OCI-LY1 (cell line): ENCODE measurements at regions not wholly inside any gene's neighbourhood (a gene's known extent, or its start where the extent isn't known, plus 50 kb on each side); places are given as distances from the start of the nearest gene placed in this dataset.

Source experiments
- EZH2 ChIP-seq: fragments of 200-600 bp; sonication (generic), shearing (Covaris generic); IDR thresholded peaks from 2 replicates; pipeline ENCODE4 v1.8.0; 2017; ENCODE audit warnings: borderline replicate concordance, mixed run types, mild to moderate bottlenecking, antibody characterized with exemption, low read length, moderate library complexity, mixed read lengths
- TF ChIP-seq, protein P1 (sequence below): fragments of 200-600 bp; sonication (generic), shearing (Covaris generic); IDR thresholded peaks from 2 replicates; pipeline ENCODE4 v1.5.1; 2017; ENCODE audit warnings: mild to moderate bottlenecking, antibody characterized with exemption, low read length, moderate library complexity, mixed read lengths

DNA sequence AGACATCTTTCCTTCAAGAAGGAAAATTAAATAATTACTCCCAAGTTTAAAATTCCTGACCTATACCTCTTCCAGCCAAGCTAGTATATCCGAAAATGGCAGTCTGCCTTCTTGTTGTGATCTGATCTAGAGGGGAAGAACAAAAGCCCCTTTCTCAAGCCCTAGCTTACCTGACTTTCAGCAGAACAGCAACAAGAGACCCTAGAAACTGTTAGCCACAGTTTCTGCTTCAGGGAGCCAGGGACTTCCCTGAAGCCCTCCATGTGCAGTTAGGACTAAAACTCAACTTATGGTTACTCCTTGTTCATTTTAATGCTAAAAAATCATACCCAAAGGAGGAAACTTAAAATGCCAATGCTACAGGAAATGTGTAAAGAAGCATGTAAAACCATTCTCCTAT, 366.7 kb upstream of the CTNND2 start:
- TF ChIP-seq, protein P1, sequence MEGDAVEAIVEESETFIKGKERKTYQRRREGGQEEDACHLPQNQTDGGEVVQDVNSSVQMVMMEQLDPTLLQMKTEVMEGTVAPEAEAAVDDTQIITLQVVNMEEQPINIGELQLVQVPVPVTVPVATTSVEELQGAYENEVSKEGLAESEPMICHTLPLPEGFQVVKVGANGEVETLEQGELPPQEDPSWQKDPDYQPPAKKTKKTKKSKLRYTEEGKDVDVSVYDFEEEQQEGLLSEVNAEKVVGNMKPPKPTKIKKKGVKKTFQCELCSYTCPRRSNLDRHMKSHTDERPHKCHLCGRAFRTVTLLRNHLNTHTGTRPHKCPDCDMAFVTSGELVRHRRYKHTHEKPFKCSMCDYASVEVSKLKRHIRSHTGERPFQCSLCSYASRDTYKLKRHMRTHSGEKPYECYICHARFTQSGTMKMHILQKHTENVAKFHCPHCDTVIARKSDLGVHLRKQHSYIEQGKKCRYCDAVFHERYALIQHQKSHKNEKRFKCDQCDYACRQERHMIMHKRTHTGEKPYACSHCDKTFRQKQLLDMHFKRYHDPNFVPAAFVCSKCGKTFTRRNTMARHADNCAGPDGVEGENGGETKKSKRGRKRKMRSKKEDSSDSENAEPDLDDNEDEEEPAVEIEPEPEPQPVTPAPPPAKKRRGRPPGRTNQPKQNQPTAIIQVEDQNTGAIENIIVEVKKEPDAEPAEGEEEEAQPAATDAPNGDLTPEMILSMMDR: no peak
- TF ChIP-seq EZH2: no peak
